Panc1 (cell line): ENCODE measurements at regions not wholly inside any gene's neighbourhood (a gene's known extent, or its start where the extent isn't known, plus 50 kb on each side); places are given as distances from the start of the nearest gene placed in this dataset.

Experiments used
- ATAC-seq: fragments of 200-7000 bp; cut with Tn5 transposase; 2 replicates; pipeline ENCODE4 v1.9.1; 2020; ENCODE audit warnings: mild to moderate bottlenecking, moderate library complexity
- BruUV-seq: library from RNA; stranded (reverse); fragments of 400-500 nt; replicated peaks from 2 replicates; lab custom pipeline; 2021; lab: Mats Ljungman, UMichigan
- CTCF ChIA-PET: fragments of 300-600 bp; sonication (Branson Sonifier 250); formaldehyde crosslinking; loops from one replicate; lab custom pipeline; 2022; ENCODE audit warnings: antibody characterized with exemption; lab: Charles Lee
- POLR2A ChIA-PET: fragments of 300-600 bp; sonication (Branson Sonifier 250); formaldehyde crosslinking; loops from one replicate; lab custom pipeline; 2022; ENCODE audit warnings: antibody characterized with exemption; lab: Charles Lee
- DNase-seq: peaks from one replicate; pipeline ENCODE4 v3.0.0-alpha.2; 2010; ENCODE audit warnings: low read depth, low spot score
- H3K27ac ChIP-seq: 2 replicates; pipeline ENCODE4 v1.5.1; 2011; ENCODE audit warnings: mild to moderate bottlenecking, low read length, inconsistent platforms
- H3K27me3 ChIP-seq: fragments of 200-500 bp; sonication (Bioruptor generic); 2 replicates; pipeline ENCODE4 v1.6.0; 2014; ENCODE audit warnings: low read length, inconsistent platforms; ENCODE audit not compliant: control insufficient read depth, insufficient read depth
- H3K36me3 ChIP-seq: fragments of 200-500 bp; sonication (Bioruptor generic); 2 replicates; pipeline ENCODE4 v1.5.1; 2014; ENCODE audit warnings: inconsistent platforms, mild to moderate bottlenecking, low read length, moderate library complexity; ENCODE audit not compliant: control insufficient read depth, insufficient read depth
- H3K4me1 ChIP-seq: 2 replicates; pipeline ENCODE4 v1.5.1; 2011; ENCODE audit warnings: inconsistent platforms, mild to moderate bottlenecking, low read length, moderate library complexity; ENCODE audit not compliant: control insufficient read depth, insufficient read depth
- H3K4me3 ChIP-seq, 2 experiments: 2 replicates each; pipeline ENCODE4 v1.5.1; 2011 to 2012; ENCODE audit warnings: low read depth in 2 of 2, low read length in 2 of 2, mild to moderate bottlenecking in 2 of 2, inconsistent platforms in 1 of 2, moderate library complexity in 1 of 2
- H3K9me3 ChIP-seq: fragments of 200-500 bp; sonication (Bioruptor generic); 2 replicates; pipeline ENCODE4 v1.5.1; 2014; ENCODE audit warnings: low read depth, mild to moderate bottlenecking, inconsistent platforms, low read length, moderate library complexity; ENCODE audit not compliant: control insufficient read depth, insufficient read depth
- CTCF ChIP-seq: fragments of 450-650 bp; IDR thresholded peaks from 2 replicates; pipeline ENCODE4 v1.5.1; 2017; ENCODE audit warnings: mild to moderate bottlenecking
- POLR2AphosphoS5 ChIP-seq: IDR thresholded peaks from 2 replicates; pipeline ENCODE4 v1.6.1; 2012; ENCODE audit warnings: mild to moderate bottlenecking, low read depth, low read length, moderate library complexity
- SIN3A ChIP-seq: IDR thresholded peaks from 2 replicates; pipeline ENCODE4 v1.6.1; 2012; ENCODE audit warnings: low read depth, mild to moderate bottlenecking, low read length, moderate library complexity, borderline replicate concordance; ENCODE audit not compliant: insufficient read depth
- TCF7L2 ChIP-seq: IDR thresholded peaks from 2 replicates; pipeline ENCODE4 v1.6.1; 2011; ENCODE audit warnings: mild to moderate bottlenecking, low read depth, low read length, inconsistent platforms
- in situ Hi-C: cut with HindIII; loops from 2 replicates; pipeline ENCODE4 v1.10.0; 2016; ENCODE audit warnings: low sequenced_read_pairs, low pct_unique_long_range_greater_than_20kb
- intact Hi-C: fragments of 100-400 bp; cut with micrococcal nuclease; formaldehyde crosslinking; loops from one replicate; pipeline ENCODE4 v1.10.0; 2022; ENCODE audit not compliant: unreplicated experiment
- TF ChIP-seq, protein P1 (sequence below), 2 experiments: IDR thresholded peaks; 2 replicates each; pipeline ENCODE4 v1.6.1; 2011 to 2012; ENCODE audit warnings: low read depth in 2 of 2, control low read depth in 1 of 2, low read length in 1 of 2, mild to moderate bottlenecking in 1 of 2, moderate library complexity in 1 of 2; ENCODE audit not compliant: insufficient read depth in 1 of 2

DNA sequence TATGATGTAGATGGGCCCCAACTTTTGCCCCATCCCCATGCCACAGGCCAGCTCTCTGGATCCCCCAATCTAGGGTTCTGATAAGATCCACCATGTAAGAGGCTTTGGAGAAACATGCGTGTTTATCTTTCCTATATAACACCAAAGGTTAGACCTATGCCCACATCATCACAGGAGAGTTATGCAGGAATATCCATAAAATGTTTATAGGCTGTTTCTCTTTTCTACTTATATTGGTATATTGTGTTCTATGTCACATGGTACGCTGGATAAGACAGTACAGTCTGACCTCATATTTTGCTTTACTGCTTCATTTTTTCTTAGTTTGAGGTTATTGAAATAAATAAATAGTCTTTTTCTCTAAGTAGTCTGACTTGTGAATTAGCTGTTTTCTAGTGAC lies 1013.9 kb upstream of the GYPC start:
- no peak for DNase-seq
- no peak for TF ChIP-seq SIN3A
- TF ChIP-seq CTCF, result no peak
- TF ChIP-seq POLR2AphosphoS5, result no peak
- no peak for TF ChIP-seq TCF7L2
- TF ChIP-seq, protein P1, sequence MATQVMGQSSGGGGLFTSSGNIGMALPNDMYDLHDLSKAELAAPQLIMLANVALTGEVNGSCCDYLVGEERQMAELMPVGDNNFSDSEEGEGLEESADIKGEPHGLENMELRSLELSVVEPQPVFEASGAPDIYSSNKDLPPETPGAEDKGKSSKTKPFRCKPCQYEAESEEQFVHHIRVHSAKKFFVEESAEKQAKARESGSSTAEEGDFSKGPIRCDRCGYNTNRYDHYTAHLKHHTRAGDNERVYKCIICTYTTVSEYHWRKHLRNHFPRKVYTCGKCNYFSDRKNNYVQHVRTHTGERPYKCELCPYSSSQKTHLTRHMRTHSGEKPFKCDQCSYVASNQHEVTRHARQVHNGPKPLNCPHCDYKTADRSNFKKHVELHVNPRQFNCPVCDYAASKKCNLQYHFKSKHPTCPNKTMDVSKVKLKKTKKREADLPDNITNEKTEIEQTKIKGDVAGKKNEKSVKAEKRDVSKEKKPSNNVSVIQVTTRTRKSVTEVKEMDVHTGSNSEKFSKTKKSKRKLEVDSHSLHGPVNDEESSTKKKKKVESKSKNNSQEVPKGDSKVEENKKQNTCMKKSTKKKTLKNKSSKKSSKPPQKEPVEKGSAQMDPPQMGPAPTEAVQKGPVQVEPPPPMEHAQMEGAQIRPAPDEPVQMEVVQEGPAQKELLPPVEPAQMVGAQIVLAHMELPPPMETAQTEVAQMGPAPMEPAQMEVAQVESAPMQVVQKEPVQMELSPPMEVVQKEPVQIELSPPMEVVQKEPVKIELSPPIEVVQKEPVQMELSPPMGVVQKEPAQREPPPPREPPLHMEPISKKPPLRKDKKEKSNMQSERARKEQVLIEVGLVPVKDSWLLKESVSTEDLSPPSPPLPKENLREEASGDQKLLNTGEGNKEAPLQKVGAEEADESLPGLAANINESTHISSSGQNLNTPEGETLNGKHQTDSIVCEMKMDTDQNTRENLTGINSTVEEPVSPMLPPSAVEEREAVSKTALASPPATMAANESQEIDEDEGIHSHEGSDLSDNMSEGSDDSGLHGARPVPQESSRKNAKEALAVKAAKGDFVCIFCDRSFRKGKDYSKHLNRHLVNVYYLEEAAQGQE (IDR thresholded peaks at IDR 0.05; ENCODE audit: insufficient read depth in 1 of 2, low read depth in 2 of 2, low read length in 1 of 2), result no peak
- intact Hi-C loops, result no loop called here
- Histone ChIP-seq H3K36me3 (no peaks in the 10 kb centered on the region), H3K9me3 (no peaks in the 10 kb centered on the region), H3K27me3 (no peaks in the 10 kb centered on the region), H3K27ac (no peak overlapping the region), H3K4me3 (no peak overlapping the region), H3K4me1 (no peaks in the 10 kb centered on the region)
- in situ Hi-C loops, result no loop called here
- POLR2A ChIA-PET, result no interaction called here
- CTCF ChIA-PET, result no interaction called here
- BruUV-seq, result no TSS peak
- no peak for ATAC-seq

DNA sequence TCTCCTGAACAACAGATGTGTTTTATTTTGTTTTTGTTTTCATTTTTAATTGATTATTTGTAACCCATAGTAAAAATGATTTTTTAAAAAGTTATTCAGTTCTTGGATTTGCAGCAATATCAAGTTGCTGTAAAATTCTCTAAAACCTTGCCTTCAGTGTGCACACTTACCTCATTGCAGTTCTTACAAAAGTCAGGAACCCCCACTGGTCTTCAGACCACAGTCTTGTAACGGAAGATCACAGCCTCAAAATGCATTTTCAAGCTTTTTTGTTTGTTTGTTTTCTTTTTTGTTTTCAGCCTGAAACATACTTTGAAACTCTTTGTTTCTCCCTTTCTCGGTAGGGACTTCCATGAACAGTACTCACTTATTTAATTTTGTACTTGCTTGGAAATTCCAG lies 1012.8 kb upstream of the GYPC start:
- Histone ChIP-seq H3K4me1 (no peaks in the 10 kb centered on the region), H3K36me3 (no peaks in the 10 kb centered on the region), H3K4me3 (no peak overlapping the region), H3K9me3 (no peaks in the 10 kb centered on the region), H3K27me3 (no peaks in the 10 kb centered on the region), H3K27ac (no peak overlapping the region)
- DNase-seq, result no peak
- ChIA-PET POLR2A (no interaction called here), CTCF (no interaction called here)
- ATAC-seq, result no peak
- TF ChIP-seq CTCF, result no peak
- no peak for TF ChIP-seq POLR2AphosphoS5
- no peak for TF ChIP-seq SIN3A
- TF ChIP-seq, protein P1 (IDR thresholded peaks at IDR 0.05; ENCODE audit: insufficient read depth in 1 of 2, low read depth in 2 of 2, low read length in 1 of 2), result no peak
- TF ChIP-seq TCF7L2, result no peak
- BruUV-seq, result no TSS peak
- intact Hi-C loops, result no loop called here
- in situ Hi-C loops, result no loop called here
